WTC11 (cell line): ENCODE measurements at regions not wholly inside any gene's neighbourhood (a gene's known extent, or its start where the extent isn't known, plus 50 kb on each side); places are given as distances from the start of the nearest gene placed in this dataset.

Experiments used
- FOXJ3 ChIP-seq: sonication (generic); formaldehyde crosslinking; IDR thresholded peaks from 2 replicates; pipeline ENCODE4 v1.9.0; 2021; ENCODE audit warnings: missing genetic modification reagents, mild to moderate bottlenecking, borderline replicate concordance
- JUN ChIP-seq: sonication (generic); formaldehyde crosslinking; IDR thresholded peaks from 2 replicates; pipeline ENCODE4 v1.8.0; 2023; ENCODE audit warnings: mild to moderate bottlenecking, missing genetic modification reagents
- RELA ChIP-seq: sonication (generic); formaldehyde crosslinking; IDR thresholded peaks from 2 replicates; pipeline ENCODE4 v1.8.1; 2022; ENCODE audit warnings: missing genetic modification reagents, mild to moderate bottlenecking, borderline replicate concordance
- SP1 ChIP-seq: sonication (generic); formaldehyde crosslinking; conservative IDR thresholded peaks from 2 replicates; pipeline ENCODE4 v1.8.1; 2022; ENCODE audit warnings: missing genetic modification reagents
- TP53 ChIP-seq: sonication (generic); formaldehyde crosslinking; IDR thresholded peaks from 2 replicates; pipeline ENCODE4 v1.8.1; 2023; ENCODE audit warnings: mild to moderate bottlenecking, missing genetic modification reagents
- ZNF232 ChIP-seq: sonication (generic); formaldehyde crosslinking; IDR thresholded peaks from 2 replicates; pipeline ENCODE4 v1.8.0; 2022; ENCODE audit warnings: mild to moderate bottlenecking, missing genetic modification reagents
- TF ChIP-seq, protein P1 (sequence below): sonication (generic); formaldehyde crosslinking; IDR thresholded peaks from 2 replicates; pipeline ENCODE4 v1.8.1; 2023; ENCODE audit warnings: mild to moderate bottlenecking, missing genetic modification reagents, moderate library complexity
- TF ChIP-seq, protein P2 (sequence below): fragments of 250-450 bp; sonication (Bioruptor Pico); IDR thresholded peaks from 2 replicates; pipeline ENCODE4 v1.9.0; 2021; ENCODE audit warnings: moderate library complexity, mild to moderate bottlenecking, inconsistent platforms, borderline replicate concordance
- TF ChIP-seq, protein P3 (sequence below): fragments of 200-600 bp; IDR thresholded peaks from 2 replicates; pipeline ENCODE4 v1.8.0; 2022; ENCODE audit warnings: antibody characterized with exemption

DNA sequence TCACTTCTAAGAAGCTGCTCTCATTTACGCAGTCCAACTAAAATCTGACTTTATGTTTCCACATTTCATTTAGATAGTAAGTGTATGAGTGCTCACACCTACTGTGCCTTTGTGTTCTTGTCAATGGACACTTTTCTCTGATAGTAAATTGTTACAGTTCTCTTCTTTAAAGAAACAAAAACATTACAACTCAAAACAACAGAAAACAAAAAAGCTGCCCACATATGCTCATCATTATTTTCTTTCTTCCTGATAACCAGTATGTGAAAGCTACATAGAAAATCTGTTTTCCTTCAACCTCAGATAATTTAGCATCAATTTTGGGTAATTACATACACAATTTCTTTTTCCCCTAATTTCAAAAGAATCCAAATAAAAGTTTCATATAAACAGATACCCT lies 1247.8 kb upstream of the NXPH2 start:
- TF ChIP-seq FOXJ3 (no peak), JUN (CRISPR knock-in tag) (no peak), TP53 (CRISPR knock-in tag) (no peak), ZNF232 (CRISPR knock-in tag) (no peak), SP1 (CRISPR knock-in tag) (no peak), RELA (CRISPR knock-in tag) (no peak)
- TF ChIP-seq, protein P1, sequence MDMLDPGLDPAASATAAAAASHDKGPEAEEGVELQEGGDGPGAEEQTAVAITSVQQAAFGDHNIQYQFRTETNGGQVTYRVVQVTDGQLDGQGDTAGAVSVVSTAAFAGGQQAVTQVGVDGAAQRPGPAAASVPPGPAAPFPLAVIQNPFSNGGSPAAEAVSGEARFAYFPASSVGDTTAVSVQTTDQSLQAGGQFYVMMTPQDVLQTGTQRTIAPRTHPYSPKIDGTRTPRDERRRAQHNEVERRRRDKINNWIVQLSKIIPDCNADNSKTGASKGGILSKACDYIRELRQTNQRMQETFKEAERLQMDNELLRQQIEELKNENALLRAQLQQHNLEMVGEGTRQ: no peak
- TF ChIP-seq, protein P2, sequence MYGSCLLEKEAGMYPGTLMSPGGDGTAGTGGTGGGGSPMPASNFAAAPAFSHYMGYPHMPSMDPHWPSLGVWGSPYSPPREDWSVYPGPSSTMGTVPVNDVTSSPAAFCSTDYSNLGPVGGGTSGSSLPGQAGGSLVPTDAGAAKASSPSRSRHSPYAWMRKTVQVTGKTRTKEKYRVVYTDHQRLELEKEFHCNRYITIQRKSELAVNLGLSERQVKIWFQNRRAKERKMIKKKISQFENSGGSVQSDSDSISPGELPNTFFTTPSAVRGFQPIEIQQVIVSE (CRISPR knock-in tag): no peak
- TF ChIP-seq, protein P3, sequence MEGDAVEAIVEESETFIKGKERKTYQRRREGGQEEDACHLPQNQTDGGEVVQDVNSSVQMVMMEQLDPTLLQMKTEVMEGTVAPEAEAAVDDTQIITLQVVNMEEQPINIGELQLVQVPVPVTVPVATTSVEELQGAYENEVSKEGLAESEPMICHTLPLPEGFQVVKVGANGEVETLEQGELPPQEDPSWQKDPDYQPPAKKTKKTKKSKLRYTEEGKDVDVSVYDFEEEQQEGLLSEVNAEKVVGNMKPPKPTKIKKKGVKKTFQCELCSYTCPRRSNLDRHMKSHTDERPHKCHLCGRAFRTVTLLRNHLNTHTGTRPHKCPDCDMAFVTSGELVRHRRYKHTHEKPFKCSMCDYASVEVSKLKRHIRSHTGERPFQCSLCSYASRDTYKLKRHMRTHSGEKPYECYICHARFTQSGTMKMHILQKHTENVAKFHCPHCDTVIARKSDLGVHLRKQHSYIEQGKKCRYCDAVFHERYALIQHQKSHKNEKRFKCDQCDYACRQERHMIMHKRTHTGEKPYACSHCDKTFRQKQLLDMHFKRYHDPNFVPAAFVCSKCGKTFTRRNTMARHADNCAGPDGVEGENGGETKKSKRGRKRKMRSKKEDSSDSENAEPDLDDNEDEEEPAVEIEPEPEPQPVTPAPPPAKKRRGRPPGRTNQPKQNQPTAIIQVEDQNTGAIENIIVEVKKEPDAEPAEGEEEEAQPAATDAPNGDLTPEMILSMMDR: no peak
